Upper lobe of left lung (tissue), 4 donors: ENCODE measurements at regions not wholly inside any gene's neighbourhood (a gene's known extent, or its start where the extent isn't known, plus 50 kb on each side); places are given as distances from the start of the nearest gene placed in this dataset.

Source experiments
- EP300 ChIP-seq, 4 donors: sonication (generic); formaldehyde crosslinking; IDR thresholded peaks; one replicate each; pipeline ENCODE4 v1.5.1; 2017; ENCODE audit warnings: antibody characterized with exemption in 4 of 4, control low read depth in 2 of 4
- POLR2A ChIP-seq, 4 donors: fragments of 450-650 bp; IDR thresholded peaks; one replicate each; pipeline ENCODE4 v1.5.1; 2016 to 2017; ENCODE audit warnings: antibody characterized with exemption in 4 of 4, mild to moderate bottlenecking in 2 of 4
- POLR2AphosphoS5 ChIP-seq, 2 donors: sonication (generic); formaldehyde crosslinking; IDR thresholded peaks; one replicate each; pipeline ENCODE4 v1.5.1; 2017; ENCODE audit warnings: antibody characterized with exemption in 2 of 2
- TF ChIP-seq, protein P1 (sequence below), 6 experiments: fragments of 450-650 bp in 4 of 6; fragments of 200-600 bp in 2 of 6; sonication (generic) in 2 of 6; IDR thresholded peaks; one replicate each; pipeline ENCODE4 v1.5.1; 2016 to 2019; ENCODE audit warnings: antibody characterized with exemption in 6 of 6

DNA sequence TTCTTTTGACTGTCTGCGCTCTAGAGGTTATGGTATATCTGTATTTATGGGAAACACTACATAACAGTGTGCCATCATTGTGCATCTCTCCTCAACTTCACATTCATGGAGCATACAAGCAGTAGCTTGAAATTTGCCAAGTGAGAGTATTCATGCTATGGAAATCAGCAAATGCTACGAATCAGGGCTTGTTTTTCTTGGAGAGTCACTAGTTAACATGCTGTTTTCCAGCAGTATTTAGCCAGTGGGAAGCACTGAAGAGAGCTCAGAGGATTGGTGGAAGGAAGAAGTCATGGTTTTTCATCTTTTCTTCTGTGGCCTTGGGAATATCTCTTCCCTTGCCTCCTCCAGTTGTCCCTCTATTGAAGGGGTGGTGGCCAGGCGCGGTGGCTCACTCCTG is 303.0 kb downstream of the PSAT1 start:
- TF ChIP-seq, protein P1, sequence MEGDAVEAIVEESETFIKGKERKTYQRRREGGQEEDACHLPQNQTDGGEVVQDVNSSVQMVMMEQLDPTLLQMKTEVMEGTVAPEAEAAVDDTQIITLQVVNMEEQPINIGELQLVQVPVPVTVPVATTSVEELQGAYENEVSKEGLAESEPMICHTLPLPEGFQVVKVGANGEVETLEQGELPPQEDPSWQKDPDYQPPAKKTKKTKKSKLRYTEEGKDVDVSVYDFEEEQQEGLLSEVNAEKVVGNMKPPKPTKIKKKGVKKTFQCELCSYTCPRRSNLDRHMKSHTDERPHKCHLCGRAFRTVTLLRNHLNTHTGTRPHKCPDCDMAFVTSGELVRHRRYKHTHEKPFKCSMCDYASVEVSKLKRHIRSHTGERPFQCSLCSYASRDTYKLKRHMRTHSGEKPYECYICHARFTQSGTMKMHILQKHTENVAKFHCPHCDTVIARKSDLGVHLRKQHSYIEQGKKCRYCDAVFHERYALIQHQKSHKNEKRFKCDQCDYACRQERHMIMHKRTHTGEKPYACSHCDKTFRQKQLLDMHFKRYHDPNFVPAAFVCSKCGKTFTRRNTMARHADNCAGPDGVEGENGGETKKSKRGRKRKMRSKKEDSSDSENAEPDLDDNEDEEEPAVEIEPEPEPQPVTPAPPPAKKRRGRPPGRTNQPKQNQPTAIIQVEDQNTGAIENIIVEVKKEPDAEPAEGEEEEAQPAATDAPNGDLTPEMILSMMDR (IDR thresholded peaks at IDR 0.05): no peak
- TF ChIP-seq POLR2A (IDR thresholded peaks at IDR 0.05): no peak
- no peak for TF ChIP-seq POLR2AphosphoS5 (IDR thresholded peaks at IDR 0.05)
- TF ChIP-seq EP300 (IDR thresholded peaks at IDR 0.05): no peak
